Ishikawa (cell line): ENCODE measurements at regions not wholly inside any gene's neighbourhood (a gene's known extent, or its start where the extent isn't known, plus 50 kb on each side); places are given as distances from the start of the nearest gene placed in this dataset.

Source experiments
- CEBPB ChIP-seq: IDR thresholded peaks from 2 replicates; pipeline ENCODE4 v1.6.1; 2012
- EP300 ChIP-seq: IDR thresholded peaks from 2 replicates; pipeline ENCODE4 v1.6.1; 2012; ENCODE audit warnings: borderline replicate concordance
- MAX ChIP-seq: IDR thresholded peaks from 2 replicates; pipeline ENCODE4 v1.6.1; 2012
- NFIC ChIP-seq: IDR thresholded peaks from 2 replicates; pipeline ENCODE4 v1.6.1; 2012
- REST ChIP-seq: IDR thresholded peaks from 2 replicates; pipeline ENCODE4 v1.6.1; 2012; ENCODE audit warnings: low read depth, mild to moderate bottlenecking
- TAF1 ChIP-seq: IDR thresholded peaks from 2 replicates; pipeline ENCODE4 v1.6.1; 2012; ENCODE audit warnings: low read depth, mild to moderate bottlenecking
- TEAD4 ChIP-seq: IDR thresholded peaks from 2 replicates; pipeline ENCODE4 v1.6.1; 2012
- YY1 ChIP-seq: IDR thresholded peaks from 2 replicates; pipeline ENCODE4 v1.6.1; 2012; ENCODE audit warnings: low read depth

GRCh38 chr12:92505254-92506231 lies 197.2 kb upstream of the PLEKHG7 start:
- TF ChIP-seq TEAD4 (no peak), NFIC (no peak), MAX (no peak), CEBPB (no peak), EP300 (no peak), TAF1 (no peak), YY1 (no peak), REST (no peak)
